ENCODE measurements at regions not wholly inside any gene's neighbourhood (a gene's known extent, or its start where the extent isn't known, plus 50 kb on each side); places are given as distances from the start of the nearest gene placed in this dataset.
"Not testable (repeated sequence)": the region's sequence is repeated elsewhere in the genome, so short reads cannot be mapped to it uniquely, and the experiment has no call there.

GRCh38 chr4:81343536-81343935 is 128.2 kb downstream of the RASGEF1B start:
- Mint-ChIP-seq H3K27ac (no peak overlapping the region), H3K4me3 (no peak overlapping the region), H3K4me1 (no peaks in the 10 kb centered on the region), H3K9me3 (no peaks in the 10 kb centered on the region), H3K36me3 (no peaks in the 10 kb centered on the region), H3K27me3 (no peaks in the 10 kb centered on the region)
- CTCF ChIA-PET = no interaction called here
- DNase-seq = no peak

- CTCF ChIA-PET = no interaction called here
- Mint-ChIP-seq H3K27ac (no peak overlapping the region), H3K9me3 (no peaks in the 10 kb centered on the region), H3K4me3 (no peak overlapping the region), H3K27me3 (no peaks in the 10 kb centered on the region), H3K36me3 (no peaks in the 10 kb centered on the region), H3K4me1 (no peaks in the 10 kb centered on the region)
- DNase-seq = no peak
Observed at GRCh38 chr4:81343046-81343445, 128.0 kb upstream of the PRKG2 start.

- Mint-ChIP-seq H3K9me3 (no peaks in the 10 kb centered on the region), H3K36me3 (no peaks in the 10 kb centered on the region), H3K27ac (no peak overlapping the region), H3K4me3 (no peak overlapping the region), H3K4me1 (no peaks in the 10 kb centered on the region), H3K27me3 (no peaks in the 10 kb centered on the region)
- DNase-seq = no peak
- CTCF ChIA-PET = no interaction called here
Observed at GRCh38 chr4:81337211-81337610, 122.2 kb upstream of the PRKG2 start.

GRCh38 chr4:81335122-81335912 is 120.3 kb upstream of the PRKG2 start:
- no peaks in the 10 kb centered on the region for H3K4me1 Mint-ChIP-seq
- no peaks in the 10 kb centered on the region for H3K36me3 Mint-ChIP-seq
- no peaks in the 10 kb centered on the region for H3K9me3 Mint-ChIP-seq
- CTCF ChIA-PET = no interaction called here
- H3K27ac Mint-ChIP-seq = no peak overlapping the region
- H3K4me3 Mint-ChIP-seq = no peak overlapping the region
- H3K27me3 Mint-ChIP-seq = no peaks in the 10 kb centered on the region
- no peak for DNase-seq

- Mint-ChIP-seq H3K4me1 (no peaks in the 10 kb centered on the region), H3K9me3 (no peaks in the 10 kb centered on the region), H3K4me3 (no peak overlapping the region), H3K36me3 (no peaks in the 10 kb centered on the region), H3K27me3 (no peaks in the 10 kb centered on the region), H3K27ac (no peak overlapping the region)
- CTCF ChIA-PET = no interaction called here
- DNase-seq = no peak
Observed at GRCh38 chr4:81330018-81330417, 115.0 kb upstream of the PRKG2 start.

GRCh38 chr4:81326581-81326980 is 111.6 kb upstream of the PRKG2 start:
- no peaks in the 10 kb centered on the region for H3K9me3 Mint-ChIP-seq
- no peaks in the 10 kb centered on the region for H3K27me3 Mint-ChIP-seq
- H3K4me3 Mint-ChIP-seq = no peak overlapping the region
- no peak overlapping the region for H3K27ac Mint-ChIP-seq
- H3K36me3 Mint-ChIP-seq = no peaks in the 10 kb centered on the region
- CTCF ChIA-PET = no interaction called here
- H3K4me1 Mint-ChIP-seq = no peaks in the 10 kb centered on the region
- DNase-seq = no peak

GRCh38 chr4:81324594-81324993 is 109.6 kb upstream of the PRKG2 start:
- H3K4me1 Mint-ChIP-seq, H3K9me3 Mint-ChIP-seq, H3K36me3 Mint-ChIP-seq, H3K27ac Mint-ChIP-seq, DNase-seq, H3K4me3 Mint-ChIP-seq, CTCF ChIA-PET, H3K27me3 Mint-ChIP-seq: not testable (repeated sequence)

GRCh38 chr4:81319657-81320056 is 104.6 kb upstream of the PRKG2 start:
- Mint-ChIP-seq H3K36me3 (no peaks in the 10 kb centered on the region), H3K27me3 (peaks cover 3% of the 10 kb centered on the region), H3K4me1 (no peaks in the 10 kb centered on the region), H3K9me3 (no peaks in the 10 kb centered on the region), H3K27ac (no peak overlapping the region), H3K4me3 (no peak overlapping the region)
- DNase-seq = no peak
- CTCF ChIA-PET = no interaction called here

- Mint-ChIP-seq H3K27ac (no peak overlapping the region), H3K4me3 (no peak overlapping the region), H3K9me3 (no peaks in the 10 kb centered on the region), H3K4me1 (no peaks in the 10 kb centered on the region), H3K27me3 (peaks cover 3% of the 10 kb centered on the region), H3K36me3 (no peaks in the 10 kb centered on the region)
- DNase-seq = no peak
- CTCF ChIA-PET = no interaction called here
Observed at GRCh38 chr4:81314897-81315470, 100.0 kb upstream of the PRKG2 start.

- no peak for DNase-seq
- H3K4me3 Mint-ChIP-seq = no peak overlapping the region
- peaks cover 3% of the 10 kb centered on the region for H3K27me3 Mint-ChIP-seq
- no peaks in the 10 kb centered on the region for H3K4me1 Mint-ChIP-seq
- CTCF ChIA-PET = no interaction called here
- H3K9me3 Mint-ChIP-seq = no peaks in the 10 kb centered on the region
- H3K36me3 Mint-ChIP-seq = no peaks in the 10 kb centered on the region
- H3K27ac Mint-ChIP-seq = no peak overlapping the region
Observed at GRCh38 chr4:81314196-81314896, 99.3 kb upstream of the PRKG2 start.

- no peak for DNase-seq
- CTCF ChIA-PET = no interaction called here
- Mint-ChIP-seq H3K27ac (no peak overlapping the region), H3K4me3 (no peak overlapping the region), H3K36me3 (no peaks in the 10 kb centered on the region), H3K4me1 (no peaks in the 10 kb centered on the region), H3K9me3 (no peaks in the 10 kb centered on the region), H3K27me3 (no peaks in the 10 kb centered on the region)
Observed at GRCh38 chr4:81307991-81308390, 93.0 kb upstream of the PRKG2 start.

GRCh38 chr4:81304871-81305270 is 89.8 kb upstream of the PRKG2 start:
- CTCF ChIA-PET = no interaction called here
- H3K27me3 Mint-ChIP-seq = no peaks in the 10 kb centered on the region

GRCh38 chr4:81300352-81300751 is 85.3 kb upstream of the PRKG2 start:
- H3K27ac Mint-ChIP-seq, H3K27me3 Mint-ChIP-seq, H3K9me3 Mint-ChIP-seq, H3K4me1 Mint-ChIP-seq, DNase-seq, H3K4me3 Mint-ChIP-seq, CTCF ChIA-PET, H3K36me3 Mint-ChIP-seq: not testable (repeated sequence)

More at GRCh38 chr4:81304871-81305270, 89.8 kb upstream of the PRKG2 start:
- no peaks in the 10 kb centered on the region for H3K36me3 Mint-ChIP-seq
- no peak overlapping the region for H3K4me3 Mint-ChIP-seq
- no peak overlapping the region for H3K27ac Mint-ChIP-seq
- no peaks in the 10 kb centered on the region for H3K4me1 Mint-ChIP-seq
- H3K9me3 Mint-ChIP-seq = no peaks in the 10 kb centered on the region
- no peak for DNase-seq

GRCh38 chr4:81290813-81291212 is 75.8 kb upstream of the PRKG2 start:
- Mint-ChIP-seq H3K9me3 (no peaks in the 10 kb centered on the region), H3K4me1 (no peaks in the 10 kb centered on the region), H3K4me3 (no peak overlapping the region), H3K27me3 (no peaks in the 10 kb centered on the region), H3K27ac (no peak overlapping the region), H3K36me3 (no peaks in the 10 kb centered on the region)
- no peak for DNase-seq
- CTCF ChIA-PET = no interaction called here

- H3K27me3 Mint-ChIP-seq = no peaks in the 10 kb centered on the region
- no peak for DNase-seq
- no peak overlapping the region for H3K4me3 Mint-ChIP-seq
- no peaks in the 10 kb centered on the region for H3K36me3 Mint-ChIP-seq
- H3K9me3 Mint-ChIP-seq = no peaks in the 10 kb centered on the region
- H3K4me1 Mint-ChIP-seq = no peaks in the 10 kb centered on the region
- no peak overlapping the region for H3K27ac Mint-ChIP-seq
- CTCF ChIA-PET = no interaction called here
Observed at GRCh38 chr4:81287101-81287500, 72.1 kb upstream of the PRKG2 start.

All from activated naive CD4-positive, alpha-beta T cell treated with anti-CD3 and anti-CD28 coated beads, Interleukin-2, amount 10 ng/mL, durations not matched to agents 7 days and 5 days (primary cell).